ENCODE measurements at regions not wholly inside any gene's neighbourhood (a gene's known extent, or its start where the extent isn't known, plus 50 kb on each side); places are given as distances from the start of the nearest gene placed in this dataset.

GRCh38 chr10:3016016-3016415 is 51.3 kb upstream of the PFKP start:
- DNase-seq (ENCODE audit: insufficient read length, low spot score) = no peak
- no peak for FAIRE-seq

GRCh38 chr10:3014968-3015367 is 52.4 kb upstream of the PFKP start:
- DNase-seq (ENCODE audit: insufficient read length, low spot score) (no peak), FAIRE-seq (no peak)

DNA sequence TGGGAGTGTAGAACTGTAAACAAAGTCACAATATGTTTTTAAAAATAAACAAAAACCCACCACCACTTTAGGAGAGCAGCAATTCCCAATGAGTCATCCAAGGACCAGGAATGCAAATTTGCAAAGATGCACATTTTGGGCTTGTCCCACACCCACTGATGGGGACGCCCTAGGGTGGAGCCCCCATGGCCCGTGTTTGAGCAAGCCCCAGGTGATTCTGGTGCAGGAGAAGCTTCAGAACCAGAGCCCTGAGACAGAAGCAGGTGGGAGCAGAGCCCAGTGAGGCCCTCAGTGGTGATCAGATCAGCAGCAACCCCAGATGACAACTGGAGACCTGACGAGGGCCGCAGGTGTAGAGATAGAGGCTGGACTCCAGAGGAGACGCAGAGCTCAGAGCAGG is 55.1 kb upstream of the PFKP start:
- FAIRE-seq = no peak
- DNase-seq (ENCODE audit: insufficient read length, low spot score) = no peak

- no peak for DNase-seq (ENCODE audit: insufficient read length, low spot score)
- FAIRE-seq = no peak
Observed at GRCh38 chr10:3010816-3011460, 56.4 kb upstream of the PFKP start.

DNA sequence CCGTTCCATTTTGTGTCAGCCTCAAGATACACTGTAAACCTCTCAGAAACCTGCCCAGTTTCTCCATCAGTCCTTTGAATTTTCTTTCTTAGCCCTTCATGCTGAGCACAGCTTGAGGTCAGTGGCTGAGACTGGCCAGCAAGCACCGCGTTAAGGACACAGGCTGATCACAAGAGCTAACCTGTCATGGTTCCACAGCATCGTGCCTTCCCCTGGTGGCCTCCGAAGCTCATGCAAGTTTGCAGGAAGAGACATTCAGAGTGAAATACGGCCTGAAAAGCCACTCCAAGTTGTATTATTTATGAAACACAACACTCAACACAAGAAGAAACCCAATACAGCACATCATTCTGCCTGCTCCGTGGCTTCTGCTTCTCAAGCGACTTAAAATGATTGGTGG is 57.0 kb upstream of the PFKP start:
- no peak for DNase-seq (ENCODE audit: insufficient read length, low spot score)
- FAIRE-seq = no peak

- DNase-seq (ENCODE audit: insufficient read length, low spot score) (no peak), FAIRE-seq (no peak)
Observed at GRCh38 chr10:3009341-3009740, 58.0 kb upstream of the PFKP start.

GRCh38 chr10:3008518-3009195 is 58.7 kb upstream of the PFKP start:
- no peak for DNase-seq (ENCODE audit: insufficient read length, low spot score)
- FAIRE-seq = no peak

DNA sequence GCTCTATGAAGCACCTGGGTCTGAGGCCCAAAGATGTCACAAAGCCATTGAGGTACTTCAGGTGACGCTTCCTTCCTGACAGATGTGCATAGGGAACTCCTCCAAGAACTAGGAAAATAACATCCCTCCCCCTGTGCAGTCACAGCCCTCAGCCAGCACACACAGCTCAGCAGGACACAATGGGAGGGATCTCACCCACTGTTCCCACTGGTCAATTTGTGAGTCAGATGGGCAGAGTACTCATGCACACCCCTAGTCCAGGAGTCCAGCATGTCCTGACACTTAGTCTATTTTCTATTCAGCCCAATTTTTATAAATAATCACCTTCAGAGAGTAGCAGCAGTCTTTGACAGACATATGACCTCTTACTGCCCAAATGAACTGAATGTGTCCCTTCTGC is 60.7 kb upstream of the PFKP start:
- DNase-seq (ENCODE audit: insufficient read length, low spot score) = no peak
- no peak for FAIRE-seq

DNA sequence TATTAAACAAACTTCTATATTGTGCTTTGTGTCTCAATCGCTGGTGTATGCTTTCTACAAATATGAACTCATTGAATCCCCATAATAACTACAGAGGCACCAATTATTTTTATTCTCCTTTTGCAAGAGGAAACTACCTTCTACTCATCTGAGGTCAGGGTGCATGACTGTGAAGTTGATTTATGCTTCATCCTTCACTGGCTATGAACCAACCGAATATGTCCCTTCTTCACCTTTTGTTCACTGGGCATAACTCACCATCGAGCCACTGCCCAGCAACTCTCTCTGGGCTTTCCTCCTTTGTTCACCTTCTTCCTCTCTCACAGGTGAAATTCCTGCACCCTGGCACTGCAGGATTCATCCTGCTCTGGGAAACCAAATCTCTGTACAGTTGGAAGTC is 61.3 kb upstream of the PFKP start:
- DNase-seq (ENCODE audit: insufficient read length, low spot score) (no peak), FAIRE-seq (no peak)

GRCh38 chr10:3002304-3002703 is 65.0 kb upstream of the PFKP start:
- no peak for FAIRE-seq
- no peak for DNase-seq (ENCODE audit: insufficient read length, low spot score)

DNA sequence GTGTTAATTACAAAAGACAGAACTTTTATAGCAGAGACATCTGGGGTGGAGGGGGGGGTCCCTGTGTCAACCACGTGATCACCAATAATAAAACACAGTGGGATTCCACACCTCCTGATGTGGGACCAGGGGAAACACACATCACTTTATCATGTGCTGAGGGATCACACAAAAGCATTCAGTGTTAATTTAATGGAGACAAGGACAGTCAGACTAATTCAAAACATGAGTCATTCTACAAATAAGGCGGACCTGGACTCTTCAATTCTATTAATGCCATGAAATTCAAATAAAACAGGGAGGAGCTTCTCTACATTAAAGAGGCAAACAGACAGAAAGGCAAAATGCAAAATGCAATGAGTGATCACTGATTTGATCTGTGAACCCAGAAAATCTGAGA is 67.3 kb upstream of the PFKP start:
- FAIRE-seq (no peak), DNase-seq (ENCODE audit: insufficient read length, low spot score) (no peak)

GRCh38 chr10:2994221-2994961 is 73.0 kb upstream of the PFKP start:
- FAIRE-seq (no peak), DNase-seq (ENCODE audit: insufficient read length, low spot score) (no peak)

DNA sequence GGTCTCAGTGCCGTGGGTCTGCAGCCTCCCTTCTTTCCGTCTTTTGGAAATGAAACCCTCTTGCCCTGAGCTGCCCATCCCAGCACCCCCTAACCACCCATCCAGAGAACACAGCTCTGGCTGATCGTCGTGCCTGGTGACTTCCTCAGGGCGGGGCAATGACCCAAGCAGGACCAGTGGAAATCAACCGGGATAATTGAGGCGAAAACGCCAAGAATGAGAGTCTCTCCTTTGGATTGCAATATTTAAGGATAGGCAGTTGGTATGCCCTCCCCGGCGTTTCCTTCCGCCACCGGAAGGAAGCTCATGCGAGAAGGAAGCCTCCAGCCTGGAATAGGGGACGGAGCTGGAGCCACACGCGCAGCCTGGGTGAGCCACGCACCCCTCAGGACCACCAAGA is 73.7 kb upstream of the PFKP start:
- FAIRE-seq = no peak
- no peak for DNase-seq (ENCODE audit: insufficient read length, low spot score)

- DNase-seq (ENCODE audit: insufficient read length, low spot score) (no peak), FAIRE-seq (no peak)
Observed at GRCh38 chr10:2992401-2993198, 74.7 kb upstream of the PFKP start.

DNA sequence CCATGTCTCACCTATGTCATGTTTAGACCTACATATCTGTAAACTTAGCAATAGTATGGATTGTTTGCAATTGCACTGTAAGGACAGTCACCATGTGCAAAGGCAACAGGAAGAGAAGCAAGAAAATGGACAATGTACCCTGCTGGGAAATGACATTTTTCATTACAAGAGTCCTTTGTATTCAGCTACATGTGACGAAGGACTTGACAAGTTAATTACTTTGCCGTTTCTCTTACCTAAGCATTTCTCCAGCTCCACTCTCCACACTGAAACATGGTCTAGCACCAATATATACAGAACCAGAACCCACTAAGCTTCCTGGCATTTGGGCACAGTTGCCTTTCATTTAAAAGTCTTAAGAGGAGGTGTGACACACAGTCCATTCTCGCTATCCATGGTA is 76.6 kb upstream of the PFKP start:
- no peak for FAIRE-seq
- DNase-seq (ENCODE audit: insufficient read length, low spot score) = no peak

GRCh38 chr10:2989292-2989947 is 77.9 kb upstream of the PFKP start:
- FAIRE-seq = no peak
- DNase-seq (ENCODE audit: insufficient read length, low spot score) = no peak

- DNase-seq (ENCODE audit: insufficient read length, low spot score) (no peak), FAIRE-seq (no peak)
Observed at GRCh38 chr10:2987185-2987768, 80.1 kb upstream of the PFKP start.

GRCh38 chr10:2986391-2986801 is 81.0 kb upstream of the PFKP start:
- DNase-seq (ENCODE audit: insufficient read length, low spot score) (no peak), FAIRE-seq (no peak)

GRCh38 chr10:2985729-2986232 is 81.6 kb upstream of the PFKP start:
- DNase-seq (ENCODE audit: insufficient read length, low spot score) (peak; percentile 26), FAIRE-seq (no peak)

- no peak for FAIRE-seq
- DNase-seq (ENCODE audit: insufficient read length, low spot score) = no peak
Observed at GRCh38 chr10:2984682-2985081, 82.7 kb upstream of the PFKP start.
